Activated T-cell treated with anti-CD3 and anti-CD28 coated beads, Interleukin-2, amount 50 U/mL, for 24 hours (primary cell): ENCODE measurements at regions not wholly inside any gene's neighbourhood (a gene's known extent, or its start where the extent isn't known, plus 50 kb on each side); places are given as distances from the start of the nearest gene placed in this dataset.

Experiments used
- DNase-seq: peaks from one replicate; pipeline ENCODE4 v3.0.0-alpha.2; 2020
- H3K27ac Mint-ChIP-seq: 2 replicates; pipeline ENCODE4 v1.8.0; 2020; ENCODE audit warnings: mild to moderate bottlenecking, mixed read lengths
- H3K27me3 Mint-ChIP-seq: 2 replicates; pipeline ENCODE4 v1.8.0; 2020; ENCODE audit warnings: mixed read lengths
- H3K36me3 Mint-ChIP-seq: 2 replicates; pipeline ENCODE4 v1.8.0; 2020; ENCODE audit warnings: low read depth, mixed read lengths
- H3K4me1 Mint-ChIP-seq: 2 replicates; pipeline ENCODE4 v1.8.0; 2020; ENCODE audit warnings: low read depth, mixed read lengths
- H3K4me3 Mint-ChIP-seq: 2 replicates; pipeline ENCODE4 v1.8.0; 2020; ENCODE audit warnings: mild to moderate bottlenecking, moderate library complexity, mixed read lengths
- H3K9me3 Mint-ChIP-seq: 2 replicates; pipeline ENCODE4 v1.8.0; 2020; ENCODE audit warnings: mixed read lengths

DNA sequence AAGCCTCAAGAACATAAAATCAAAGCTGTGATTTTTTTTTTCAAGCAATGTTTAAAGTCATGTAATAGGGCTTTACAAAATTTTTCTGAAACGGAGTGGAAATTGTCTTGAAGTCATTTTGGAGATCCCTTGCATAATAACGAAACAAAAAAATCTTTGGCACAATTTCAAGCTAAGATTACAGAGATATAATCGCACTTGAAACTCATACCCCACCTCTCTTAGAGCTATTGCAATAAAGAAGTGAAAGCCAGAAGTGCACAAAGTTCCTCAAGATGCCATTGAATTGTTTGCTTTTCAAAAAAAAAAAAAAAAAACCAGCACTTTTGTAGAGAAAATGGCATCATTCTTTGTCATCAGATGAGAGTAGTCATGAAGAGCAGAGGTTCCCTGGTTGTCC lies 152.3 kb downstream of the PAX3 start:
- Mint-ChIP-seq H3K36me3 (no peaks in the 10 kb centered on the region), H3K27me3 (no peaks in the 10 kb centered on the region), H3K4me3 (no peak overlapping the region), H3K27ac (no peak overlapping the region), H3K9me3 (peaks cover 4% of the 10 kb centered on the region), H3K4me1 (no peaks in the 10 kb centered on the region)
- DNase-seq, result no peak

DNA sequence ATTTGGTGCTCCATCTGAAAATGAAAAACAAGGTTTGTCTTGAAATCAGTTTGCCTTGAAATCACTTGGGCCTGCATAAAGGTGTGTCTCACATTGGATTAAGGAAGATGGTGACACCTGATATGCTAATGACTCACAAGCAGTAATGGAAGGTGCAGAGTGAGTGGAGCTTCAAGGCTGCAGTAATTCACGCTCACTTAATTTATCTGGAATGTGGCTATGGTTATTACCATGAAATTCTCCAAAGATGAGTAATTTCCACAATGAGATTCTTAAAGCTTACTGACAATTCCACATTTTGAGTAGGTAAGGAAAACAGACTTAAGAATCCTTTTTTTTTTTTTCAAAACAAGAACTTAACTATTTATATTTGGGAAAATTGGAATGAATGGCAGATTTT lies 156.8 kb downstream of the PAX3 start:
- Mint-ChIP-seq H3K27ac (no peak overlapping the region), H3K36me3 (no peaks in the 10 kb centered on the region), H3K4me3 (no peak overlapping the region), H3K4me1 (no peaks in the 10 kb centered on the region), H3K27me3 (no peaks in the 10 kb centered on the region), H3K9me3 (peaks cover 11% of the 10 kb centered on the region)
- no peak for DNase-seq

DNA sequence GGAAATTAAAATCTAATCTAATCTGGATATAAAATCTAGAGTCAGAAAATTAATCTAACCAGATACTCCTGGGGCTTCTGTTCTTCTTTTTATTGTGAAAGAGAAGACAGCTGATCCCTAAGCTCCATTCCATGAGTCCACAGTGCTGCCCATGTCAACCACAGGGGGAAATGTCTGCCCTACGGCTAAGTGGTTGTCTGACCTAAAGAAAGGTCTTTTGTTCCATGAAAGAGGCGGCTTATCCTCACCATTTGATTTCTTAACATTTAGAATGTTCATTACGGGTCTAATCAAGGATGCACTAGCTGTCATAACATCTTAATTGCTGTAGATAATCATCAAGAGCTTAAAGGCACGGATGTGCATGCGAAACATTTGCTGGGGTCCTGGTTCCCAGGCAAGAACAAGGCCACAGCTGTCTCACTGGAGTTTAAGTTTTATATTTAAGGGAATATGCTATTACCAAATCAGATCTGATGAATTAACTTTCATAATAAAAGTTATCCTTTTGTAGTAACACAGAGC lies 162.6 kb downstream of the PAX3 start:
- Mint-ChIP-seq H3K4me1 (no peaks in the 10 kb centered on the region), H3K4me3 (no peak overlapping the region), H3K9me3 (peaks cover 10% of the 10 kb centered on the region), H3K36me3 (no peaks in the 10 kb centered on the region), H3K27me3 (no peaks in the 10 kb centered on the region), H3K27ac (no peak overlapping the region)
- DNase-seq, result no peak

DNA sequence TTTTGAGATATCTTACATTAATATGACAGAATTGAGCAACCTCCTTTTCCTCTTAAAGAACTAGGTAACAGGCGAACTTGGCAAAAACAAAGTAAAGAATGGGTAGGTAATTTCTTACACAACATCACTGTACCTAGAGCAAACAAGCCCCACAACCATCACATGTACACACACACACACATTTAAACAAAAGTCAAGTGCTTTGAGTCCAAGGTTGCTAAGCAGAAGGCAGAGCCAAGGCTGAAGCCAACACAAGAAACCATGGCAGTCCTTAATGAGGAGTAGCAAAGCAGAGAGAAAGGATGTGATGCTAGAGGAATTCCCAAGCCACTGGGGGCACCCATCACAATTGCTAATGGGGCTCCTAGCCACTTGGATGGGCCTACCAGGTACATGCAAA lies 164.1 kb downstream of the PAX3 start:
- Mint-ChIP-seq H3K27me3 (no peaks in the 10 kb centered on the region), H3K27ac (no peak overlapping the region), H3K4me1 (no peaks in the 10 kb centered on the region), H3K36me3 (no peaks in the 10 kb centered on the region), H3K9me3 (peaks cover 10% of the 10 kb centered on the region), H3K4me3 (no peak overlapping the region)
- DNase-seq, result no peak

DNA sequence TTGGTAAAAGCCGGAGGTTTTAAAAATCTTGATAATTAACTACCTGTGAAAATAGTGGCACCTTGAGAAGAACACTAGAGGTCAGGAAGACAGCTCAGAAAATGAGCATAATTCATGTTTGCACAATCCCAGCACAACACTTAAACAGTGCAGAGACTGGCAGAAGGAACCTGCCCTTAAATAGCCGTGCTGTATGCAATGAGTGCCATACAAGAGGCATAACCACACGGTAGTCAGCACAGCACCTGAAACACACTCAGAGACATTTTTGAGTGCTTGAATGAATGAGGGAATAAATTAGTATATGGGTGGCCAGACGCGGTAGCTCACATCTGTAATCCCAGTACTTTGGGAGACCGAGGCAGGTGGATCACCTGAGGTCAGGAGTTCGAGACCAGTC lies 164.9 kb downstream of the PAX3 start:
- no peak for DNase-seq
- Mint-ChIP-seq H3K4me3 (no peak overlapping the region), H3K27me3 (no peaks in the 10 kb centered on the region), H3K27ac (no peak overlapping the region), H3K9me3 (peaks cover 10% of the 10 kb centered on the region), H3K36me3 (no peaks in the 10 kb centered on the region), H3K4me1 (no peaks in the 10 kb centered on the region)

DNA sequence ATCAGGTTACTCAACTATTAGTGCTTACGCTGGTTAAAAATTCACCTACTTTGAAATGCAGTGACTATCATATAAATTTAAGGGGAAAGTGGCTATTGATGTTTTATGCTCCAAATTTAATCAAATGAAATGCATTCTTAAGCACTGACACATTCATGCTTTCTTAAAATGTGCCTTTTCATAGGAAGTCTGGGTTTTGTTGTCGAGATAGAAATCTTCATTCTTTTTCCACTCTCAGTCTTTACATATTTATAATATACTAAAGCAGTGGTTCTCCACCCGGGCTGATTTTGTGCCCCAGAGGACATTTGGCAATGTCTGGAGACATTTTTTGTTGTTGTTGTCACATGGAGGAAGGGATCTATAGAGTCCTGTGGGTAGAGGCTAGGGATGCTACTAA lies 167.9 kb downstream of the PAX3 start:
- Mint-ChIP-seq H3K36me3 (no peaks in the 10 kb centered on the region), H3K4me1 (no peaks in the 10 kb centered on the region), H3K27ac (no peak overlapping the region), H3K4me3 (no peak overlapping the region), H3K9me3 (no peaks in the 10 kb centered on the region), H3K27me3 (no peaks in the 10 kb centered on the region)
- no peak for DNase-seq

DNA sequence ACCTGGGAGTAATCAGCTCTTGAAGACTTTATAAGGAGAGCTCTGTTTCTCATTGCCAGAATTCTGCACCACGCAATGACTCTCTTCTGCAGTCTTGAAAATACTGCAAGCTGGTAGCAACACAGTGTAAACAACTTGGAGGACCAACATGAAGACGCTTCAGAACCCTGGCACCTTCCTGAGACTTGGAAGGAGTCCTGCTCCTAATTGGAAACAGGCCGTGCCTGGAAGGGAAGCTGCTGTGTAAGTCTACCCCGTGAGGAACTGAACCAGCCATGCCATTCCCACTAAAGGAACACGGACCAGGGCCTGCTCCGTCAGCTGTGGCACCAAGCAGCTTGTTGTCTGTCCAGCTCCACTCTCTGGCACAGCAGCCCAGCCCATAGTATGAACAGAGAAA lies 171.1 kb downstream of the PAX3 start:
- H3K27ac Mint-ChIP-seq, result no peak overlapping the region
- no peaks in the 10 kb centered on the region for H3K4me1 Mint-ChIP-seq
- no peak overlapping the region for H3K4me3 Mint-ChIP-seq
- H3K9me3 Mint-ChIP-seq, result no peaks in the 10 kb centered on the region
- DNase-seq, result no peak
- H3K27me3 Mint-ChIP-seq, result no peaks in the 10 kb centered on the region
- H3K36me3 Mint-ChIP-seq, result no peaks in the 10 kb centered on the region

DNA sequence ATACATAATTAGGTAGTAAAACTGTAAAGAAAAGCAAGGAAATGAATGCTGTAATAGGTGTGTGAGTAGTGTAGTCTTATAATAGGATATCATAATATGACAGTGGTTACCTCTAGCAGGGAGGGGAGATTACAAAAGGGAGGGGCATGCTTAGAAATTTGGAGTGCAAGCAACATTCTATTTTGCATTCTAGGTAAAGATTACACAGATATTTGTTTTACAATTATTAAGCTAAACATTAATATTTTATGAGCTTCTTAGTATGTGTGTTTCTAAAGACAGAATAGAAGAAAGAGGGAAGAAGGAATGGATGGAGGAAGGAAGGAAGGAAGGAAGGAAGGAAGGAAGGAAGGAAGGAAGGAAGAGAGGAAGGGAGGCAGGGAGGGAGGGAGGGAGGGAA lies 177.9 kb downstream of the PAX3 start:
- Mint-ChIP-seq H3K27ac (no peak overlapping the region), H3K4me3 (no peak overlapping the region), H3K4me1 (no peaks in the 10 kb centered on the region), H3K36me3 (no peaks in the 10 kb centered on the region), H3K27me3 (peaks cover 4% of the 10 kb centered on the region), H3K9me3 (no peaks in the 10 kb centered on the region)
- DNase-seq, result no peak

DNA sequence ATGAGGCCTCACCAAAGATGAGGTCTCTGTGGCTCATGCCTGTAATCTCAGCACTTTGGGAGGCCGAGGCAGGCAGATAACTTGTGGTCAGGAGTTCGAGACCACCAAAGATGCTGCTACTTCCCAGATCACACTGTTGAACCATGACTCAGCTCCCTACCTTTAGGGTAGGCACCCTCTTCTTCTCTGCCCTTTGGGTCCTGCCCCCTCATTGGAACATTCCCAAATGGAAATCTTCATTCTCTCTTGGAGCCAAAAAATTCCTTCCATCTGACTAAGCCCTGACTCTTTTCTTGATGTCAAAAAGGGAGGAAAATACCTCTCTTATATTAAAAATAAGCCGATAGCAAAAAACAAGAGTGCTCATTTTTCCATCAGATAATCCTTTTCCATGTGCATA lies 183.5 kb downstream of the PAX3 start:
- Mint-ChIP-seq H3K4me1 (no peaks in the 10 kb centered on the region), H3K4me3 (no peak overlapping the region), H3K27ac (no peak overlapping the region), H3K9me3 (no peaks in the 10 kb centered on the region), H3K36me3 (no peaks in the 10 kb centered on the region), H3K27me3 (peaks cover 4% of the 10 kb centered on the region)
- no peak for DNase-seq

DNA sequence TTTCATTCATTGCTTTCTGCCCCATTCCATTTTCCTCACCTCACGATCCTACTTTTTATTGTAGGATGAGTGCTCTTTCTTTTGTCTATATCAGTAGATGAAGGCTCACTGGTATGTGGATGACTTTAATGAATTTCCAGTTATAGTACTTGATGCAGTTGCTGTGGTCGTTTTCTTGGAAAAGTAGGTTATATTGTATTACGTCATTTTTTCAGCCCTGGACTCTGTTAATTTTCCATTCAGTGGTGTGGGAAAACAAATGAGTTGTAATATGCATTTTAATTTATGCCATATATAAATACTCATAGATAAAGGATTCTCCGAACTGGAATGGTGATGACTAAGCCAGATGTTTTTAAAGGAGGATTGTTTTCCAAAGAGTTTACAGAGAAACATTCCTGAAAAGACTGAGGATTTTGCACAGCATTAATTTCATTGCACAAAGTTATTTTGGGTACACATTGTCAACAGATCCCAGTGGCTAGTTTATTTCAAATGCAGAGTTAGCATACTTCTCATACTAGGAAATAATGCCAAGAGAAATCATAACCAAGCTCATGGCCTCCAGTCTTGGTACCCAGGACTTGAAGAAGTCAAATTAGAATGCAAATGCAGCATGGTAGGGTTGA lies 189.7 kb downstream of the PAX3 start:
- H3K4me3 Mint-ChIP-seq, result no peak overlapping the region
- H3K36me3 Mint-ChIP-seq, result no peaks in the 10 kb centered on the region
- no peaks in the 10 kb centered on the region for H3K27me3 Mint-ChIP-seq
- no peaks in the 10 kb centered on the region for H3K4me1 Mint-ChIP-seq
- no peak for DNase-seq
- H3K27ac Mint-ChIP-seq, result no peak overlapping the region
- no peaks in the 10 kb centered on the region for H3K9me3 Mint-ChIP-seq

DNA sequence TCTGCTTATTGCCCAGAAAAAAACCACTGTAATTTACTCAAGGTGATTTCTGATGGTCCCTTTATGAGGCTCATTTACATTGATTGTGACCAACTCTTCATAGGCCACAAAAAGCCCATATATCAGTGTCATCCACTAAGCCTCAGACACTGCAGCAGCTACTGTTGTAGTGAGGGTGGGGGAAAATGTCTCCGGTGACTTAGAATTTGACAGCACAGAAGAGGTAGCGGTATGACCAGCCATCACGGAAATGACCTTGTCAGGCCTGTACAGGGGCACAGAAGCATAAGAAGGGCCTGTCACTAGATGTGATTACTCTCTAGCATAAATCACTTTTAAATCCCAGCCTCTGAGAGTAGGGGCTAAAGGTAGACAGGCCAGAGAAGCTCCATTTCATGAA lies 190.3 kb downstream of the PAX3 start:
- Mint-ChIP-seq H3K4me1 (no peaks in the 10 kb centered on the region), H3K36me3 (no peaks in the 10 kb centered on the region), H3K9me3 (no peaks in the 10 kb centered on the region), H3K27ac (no peak overlapping the region), H3K4me3 (no peak overlapping the region), H3K27me3 (no peaks in the 10 kb centered on the region)
- no peak for DNase-seq

DNA sequence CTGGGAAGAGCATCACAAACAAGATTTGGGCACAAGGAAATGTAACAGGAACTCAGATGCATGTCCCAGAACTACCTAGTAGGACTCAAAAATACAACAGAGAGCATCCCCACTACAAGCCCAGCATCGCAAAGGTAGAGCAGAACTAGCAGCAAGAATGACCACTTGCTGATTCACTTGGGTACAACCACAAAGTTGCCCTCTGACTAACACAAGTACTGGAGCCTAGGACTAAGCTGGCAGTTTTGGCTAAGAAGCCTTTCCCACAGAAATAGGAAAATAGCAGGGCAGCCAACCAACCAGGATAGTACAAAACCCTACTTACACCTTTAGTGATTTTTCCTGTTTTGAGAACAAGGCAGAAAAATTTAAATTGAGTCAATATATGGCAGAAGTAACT lies 193.8 kb downstream of the PAX3 start:
- no peaks in the 10 kb centered on the region for H3K9me3 Mint-ChIP-seq
- no peaks in the 10 kb centered on the region for H3K27me3 Mint-ChIP-seq
- H3K27ac Mint-ChIP-seq, result no peak overlapping the region
- no peaks in the 10 kb centered on the region for H3K36me3 Mint-ChIP-seq
- no peaks in the 10 kb centered on the region for H3K4me1 Mint-ChIP-seq
- H3K4me3 Mint-ChIP-seq, result no peak overlapping the region
- DNase-seq, result no peak

DNA sequence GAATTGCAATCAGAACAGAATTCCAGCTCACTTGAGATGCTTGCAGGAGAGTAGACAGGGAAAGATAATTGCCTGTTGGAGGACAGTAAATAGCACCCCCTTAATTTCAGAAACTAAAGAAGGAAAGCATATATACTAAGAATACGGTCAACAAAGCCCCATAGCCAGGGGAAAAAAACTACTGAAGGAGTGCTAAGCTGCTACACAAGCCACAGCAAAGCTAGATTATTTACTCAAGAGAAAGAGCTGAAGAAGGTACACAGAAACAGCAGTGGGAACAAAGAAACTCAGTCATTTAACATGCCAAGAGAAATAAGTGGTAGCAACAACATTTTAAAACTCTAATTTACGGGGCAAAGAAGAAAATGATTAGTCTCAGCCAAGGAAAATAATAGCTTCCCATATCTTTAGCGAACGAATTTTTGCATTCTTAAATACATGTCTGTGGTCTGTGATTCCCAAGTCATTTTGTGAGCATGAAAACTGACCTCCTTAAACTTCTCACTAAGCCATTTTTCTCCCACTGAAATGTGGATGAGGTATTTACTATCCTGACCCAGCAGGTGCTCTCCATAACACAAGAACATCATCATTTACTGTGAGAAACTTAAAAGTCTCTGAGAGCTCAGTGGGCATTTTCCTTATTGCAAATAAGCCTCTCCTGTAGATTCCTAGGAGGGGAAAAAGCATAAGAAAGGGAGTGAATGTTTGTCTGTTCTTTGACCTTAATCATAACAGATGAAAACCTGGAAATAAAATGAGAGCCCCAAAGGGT lies 196.0 kb downstream of the PAX3 start:
- no peak for DNase-seq
- Mint-ChIP-seq H3K4me1 (no peaks in the 10 kb centered on the region), H3K27ac (no peak overlapping the region), H3K4me3 (no peak overlapping the region), H3K9me3 (no peaks in the 10 kb centered on the region), H3K27me3 (no peaks in the 10 kb centered on the region), H3K36me3 (no peaks in the 10 kb centered on the region)

DNA sequence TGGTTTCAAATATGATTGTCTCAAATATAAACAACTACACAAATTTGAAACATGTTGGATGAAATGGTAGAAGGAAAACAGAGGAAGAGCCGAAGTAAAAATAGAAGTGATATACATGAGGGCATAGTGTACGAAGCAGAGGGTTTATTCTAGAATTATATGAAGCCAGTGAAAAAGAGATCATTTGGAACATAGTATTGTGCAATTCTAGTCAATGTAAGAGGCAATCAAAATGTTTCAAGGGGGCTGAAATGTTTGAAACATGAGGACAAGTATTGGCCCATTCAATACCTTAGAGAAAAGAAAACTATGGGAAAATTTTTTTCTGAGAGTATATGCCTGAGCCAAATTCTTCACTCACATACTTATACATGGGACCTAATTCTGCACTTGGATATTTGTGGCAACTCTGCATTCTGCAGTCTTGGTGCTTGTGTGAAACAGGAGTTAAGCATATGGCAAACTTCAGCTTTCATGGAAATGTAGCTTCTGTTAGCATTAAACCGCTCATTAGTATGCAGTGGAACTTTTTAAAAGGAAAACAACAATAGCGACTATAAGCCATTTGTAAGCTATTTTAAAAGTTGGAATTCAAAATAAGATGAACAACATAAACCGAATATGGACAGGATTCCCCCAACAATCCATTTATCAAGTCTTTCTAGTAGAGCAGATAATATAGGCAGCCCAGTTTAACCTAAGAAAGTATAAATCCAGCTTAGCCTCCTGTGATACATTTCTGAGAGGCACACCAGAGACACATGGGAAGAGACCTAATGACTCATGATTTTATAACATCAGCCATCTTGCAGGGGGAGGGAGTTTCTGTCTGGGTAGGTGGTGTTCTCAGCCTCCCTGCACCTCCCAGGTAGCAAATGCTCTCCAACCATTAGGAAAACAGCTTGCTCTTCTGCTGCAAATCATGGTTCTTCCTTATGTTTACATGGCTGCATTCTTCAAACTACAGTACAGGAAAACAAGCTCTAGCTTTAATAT lies 197.8 kb downstream of the PAX3 start:
- no peaks in the 10 kb centered on the region for H3K27me3 Mint-ChIP-seq
- no peaks in the 10 kb centered on the region for H3K4me1 Mint-ChIP-seq
- H3K9me3 Mint-ChIP-seq, result no peaks in the 10 kb centered on the region
- H3K36me3 Mint-ChIP-seq, result no peaks in the 10 kb centered on the region
- DNase-seq, result no peak
- H3K4me3 Mint-ChIP-seq, result no peak overlapping the region
- H3K27ac Mint-ChIP-seq, result no peak overlapping the region
